Cardiac fibroblast (primary cell): ENCODE measurements at regions not wholly inside any gene's neighbourhood (a gene's known extent, or its start where the extent isn't known, plus 50 kb on each side); places are given as distances from the start of the nearest gene placed in this dataset.

ENCODE experiments used
- DNase-seq, 2 donors: peaks; one replicate each; pipeline versions ENCODE4 v3.0.0 to v3.0.0-alpha.2; 2010; ENCODE audit warnings: low read depth in 2 of 2
- H3K4me3 ChIP-seq, 2 donors: replicated peaks in 1 of 2; 1 replicate in 1 of 2; 2 replicates in 1 of 2; pipeline ENCODE4 v1.5.1; 2011; ENCODE audit warnings: low read depth in 2 of 2, low read length in 2 of 2, mild to moderate bottlenecking in 2 of 2, moderate library complexity in 1 of 2
- TF ChIP-seq, protein P1 (sequence below): IDR thresholded peaks from one replicate; pipeline ENCODE4 v1.5.1; 2011; ENCODE audit warnings: low read depth, mild to moderate bottlenecking, low read length, inconsistent platforms

GRCh38 chr2:14910654-14911053 is 278.1 kb downstream of the LRATD1 start:
- TF ChIP-seq, protein P1, sequence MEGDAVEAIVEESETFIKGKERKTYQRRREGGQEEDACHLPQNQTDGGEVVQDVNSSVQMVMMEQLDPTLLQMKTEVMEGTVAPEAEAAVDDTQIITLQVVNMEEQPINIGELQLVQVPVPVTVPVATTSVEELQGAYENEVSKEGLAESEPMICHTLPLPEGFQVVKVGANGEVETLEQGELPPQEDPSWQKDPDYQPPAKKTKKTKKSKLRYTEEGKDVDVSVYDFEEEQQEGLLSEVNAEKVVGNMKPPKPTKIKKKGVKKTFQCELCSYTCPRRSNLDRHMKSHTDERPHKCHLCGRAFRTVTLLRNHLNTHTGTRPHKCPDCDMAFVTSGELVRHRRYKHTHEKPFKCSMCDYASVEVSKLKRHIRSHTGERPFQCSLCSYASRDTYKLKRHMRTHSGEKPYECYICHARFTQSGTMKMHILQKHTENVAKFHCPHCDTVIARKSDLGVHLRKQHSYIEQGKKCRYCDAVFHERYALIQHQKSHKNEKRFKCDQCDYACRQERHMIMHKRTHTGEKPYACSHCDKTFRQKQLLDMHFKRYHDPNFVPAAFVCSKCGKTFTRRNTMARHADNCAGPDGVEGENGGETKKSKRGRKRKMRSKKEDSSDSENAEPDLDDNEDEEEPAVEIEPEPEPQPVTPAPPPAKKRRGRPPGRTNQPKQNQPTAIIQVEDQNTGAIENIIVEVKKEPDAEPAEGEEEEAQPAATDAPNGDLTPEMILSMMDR = no peak
- no peak for DNase-seq

DNA sequence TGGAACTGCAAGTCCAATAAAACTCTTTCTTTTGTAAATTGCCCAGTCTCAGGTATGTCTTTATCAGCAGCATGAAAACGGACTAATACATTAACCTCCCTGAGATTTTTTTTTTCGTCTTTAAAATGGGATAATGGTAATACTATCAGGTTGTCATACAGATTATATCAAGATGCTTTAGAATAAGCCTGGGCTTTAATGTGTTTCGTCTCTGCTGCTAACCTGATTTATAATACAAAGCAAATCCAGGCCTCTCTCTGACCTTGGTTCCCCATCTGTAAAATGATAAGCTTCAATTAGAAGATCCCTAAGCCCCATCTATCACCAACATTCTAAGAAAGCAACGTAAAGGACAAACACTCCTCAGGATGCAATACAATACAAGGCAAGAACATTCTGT is 283.5 kb downstream of the LRATD1 start:
- TF ChIP-seq, protein P1 = no peak
- DNase-seq = no peak
- no peak overlapping the region for H3K4me3 ChIP-seq

More at GRCh38 chr2:14910654-14911053, 278.1 kb downstream of the LRATD1 start:
- no peak overlapping the region for H3K4me3 ChIP-seq

GRCh38 chr2:14923820-14924580 is 291.5 kb downstream of the LRATD1 start:
- TF ChIP-seq, protein P1 = no peak
- DNase-seq = no peak
- no peak overlapping the region for H3K4me3 ChIP-seq

DNA sequence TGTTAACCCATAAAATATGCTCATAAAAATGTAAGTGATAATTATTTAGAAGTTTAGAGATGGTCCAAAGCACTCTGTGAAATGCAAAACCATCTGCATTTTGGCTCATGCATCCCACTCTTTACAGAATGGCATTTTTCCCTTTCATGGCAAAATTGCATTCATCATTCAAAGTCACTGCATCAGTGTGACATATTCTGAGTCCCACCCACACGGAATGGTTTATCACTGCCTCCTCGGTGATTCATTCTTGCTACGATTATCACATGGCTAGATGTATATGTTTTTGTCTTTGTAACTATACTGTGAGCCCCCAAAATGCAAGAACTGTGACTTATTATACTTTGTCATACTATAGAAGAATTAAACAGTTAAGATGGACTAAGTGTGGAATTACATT is 293.0 kb downstream of the LRATD1 start:
- no peak overlapping the region for H3K4me3 ChIP-seq
- TF ChIP-seq, protein P1 = no peak
- DNase-seq = no peak

- TF ChIP-seq, protein P1 = no peak
- H3K4me3 ChIP-seq = no peak overlapping the region
- DNase-seq = no peak
Measured at GRCh38 chr2:14927021-14927564, 294.6 kb downstream of the LRATD1 start.

- DNase-seq = no peak
- no peak overlapping the region for H3K4me3 ChIP-seq
- TF ChIP-seq, protein P1 = no peak
Measured at GRCh38 chr2:14928056-14928455, 295.5 kb downstream of the LRATD1 start.
